ENCODE measurements at regions not wholly inside any gene's neighbourhood (a gene's known extent, or its start where the extent isn't known, plus 50 kb on each side); places are given as distances from the start of the nearest gene placed in this dataset.

DNA sequence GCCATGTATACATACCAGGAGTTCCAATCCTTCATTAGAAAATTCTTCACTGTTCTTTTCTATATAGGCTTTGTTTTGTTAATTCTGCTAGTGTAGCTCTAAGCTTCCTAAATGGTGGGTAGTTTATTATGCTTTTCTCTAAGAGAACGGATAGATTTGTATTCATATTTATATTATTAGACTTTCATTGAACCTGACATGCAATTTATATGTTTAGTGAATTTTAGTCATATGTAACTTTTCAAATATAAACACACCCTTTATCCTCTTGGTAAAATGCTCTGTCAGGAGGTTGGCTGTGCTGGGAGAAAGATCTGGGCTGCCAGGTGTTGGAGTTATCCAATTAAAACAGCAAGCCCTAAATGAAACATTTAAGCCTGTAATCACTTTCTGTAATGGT is 369.7 kb upstream of the RGS18 start:
- TF ChIP-seq, protein P1, sequence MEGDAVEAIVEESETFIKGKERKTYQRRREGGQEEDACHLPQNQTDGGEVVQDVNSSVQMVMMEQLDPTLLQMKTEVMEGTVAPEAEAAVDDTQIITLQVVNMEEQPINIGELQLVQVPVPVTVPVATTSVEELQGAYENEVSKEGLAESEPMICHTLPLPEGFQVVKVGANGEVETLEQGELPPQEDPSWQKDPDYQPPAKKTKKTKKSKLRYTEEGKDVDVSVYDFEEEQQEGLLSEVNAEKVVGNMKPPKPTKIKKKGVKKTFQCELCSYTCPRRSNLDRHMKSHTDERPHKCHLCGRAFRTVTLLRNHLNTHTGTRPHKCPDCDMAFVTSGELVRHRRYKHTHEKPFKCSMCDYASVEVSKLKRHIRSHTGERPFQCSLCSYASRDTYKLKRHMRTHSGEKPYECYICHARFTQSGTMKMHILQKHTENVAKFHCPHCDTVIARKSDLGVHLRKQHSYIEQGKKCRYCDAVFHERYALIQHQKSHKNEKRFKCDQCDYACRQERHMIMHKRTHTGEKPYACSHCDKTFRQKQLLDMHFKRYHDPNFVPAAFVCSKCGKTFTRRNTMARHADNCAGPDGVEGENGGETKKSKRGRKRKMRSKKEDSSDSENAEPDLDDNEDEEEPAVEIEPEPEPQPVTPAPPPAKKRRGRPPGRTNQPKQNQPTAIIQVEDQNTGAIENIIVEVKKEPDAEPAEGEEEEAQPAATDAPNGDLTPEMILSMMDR (IDR thresholded peaks at IDR 0.05; ENCODE audit: low read depth, low read length) = no peak
- no peak for TF ChIP-seq POLR2A (IDR thresholded peaks at IDR 0.05; ENCODE audit: extremely low read depth, insufficient read length)
- TF ChIP-seq, protein P2, sequence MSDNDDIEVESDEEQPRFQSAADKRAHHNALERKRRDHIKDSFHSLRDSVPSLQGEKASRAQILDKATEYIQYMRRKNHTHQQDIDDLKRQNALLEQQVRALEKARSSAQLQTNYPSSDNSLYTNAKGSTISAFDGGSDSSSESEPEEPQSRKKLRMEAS (IDR thresholded peaks at IDR 0.05; ENCODE audit: low read depth, low read length) = no peak

Data from NB4 (cell line).